Erythroblast (primary cell): ENCODE measurements at regions not wholly inside any gene's neighbourhood (a gene's known extent, or its start where the extent isn't known, plus 50 kb on each side); places are given as distances from the start of the nearest gene placed in this dataset.

Experiments used
- GATA1 ChIP-seq: IDR thresholded peaks from 2 replicates; pipeline ENCODE4 v1.6.1; 2011; ENCODE audit warnings: low read depth, mild to moderate bottlenecking, control low read depth, low read length, moderate library complexity
- POLR2A ChIP-seq: IDR thresholded peaks from 2 replicates; pipeline ENCODE4 v1.6.1; 2011; ENCODE audit warnings: mild to moderate bottlenecking, low read length

GRCh38 chr20:54727490-54727889 lies 252.1 kb downstream of the DOK5 start:
- no peak for TF ChIP-seq POLR2A
- TF ChIP-seq GATA1: no peak
